Suprapubic skin (tissue), 3 donors: ENCODE measurements at regions not wholly inside any gene's neighbourhood (a gene's known extent, or its start where the extent isn't known, plus 50 kb on each side); places are given as distances from the start of the nearest gene placed in this dataset.

Experiments used
- CTCF ChIP-seq, 2 donors: fragments of 200-600 bp in 1 of 2; fragments of 450-650 bp in 1 of 2; sonication (generic) in 1 of 2; IDR thresholded peaks; one replicate each; pipeline ENCODE4 v1.5.1; 2016 to 2019; ENCODE audit warnings: antibody characterized with exemption in 2 of 2, mild to moderate bottlenecking in 1 of 2, moderate library complexity in 1 of 2
- POLR2A ChIP-seq, 2 donors: fragments of 450-650 bp; IDR thresholded peaks; one replicate each; pipeline ENCODE4 v1.6.1; 2017; ENCODE audit warnings: antibody characterized with exemption in 2 of 2, mild to moderate bottlenecking in 2 of 2, moderate library complexity in 2 of 2

GRCh38 chr9:107667231-107668070, 177.9 kb upstream of the KLF4 start:
- TF ChIP-seq CTCF (IDR thresholded peaks at IDR 0.05) (no peak), POLR2A (IDR thresholded peaks at IDR 0.05) (no peak)
